ENCODE measurements at regions not wholly inside any gene's neighbourhood (a gene's known extent, or its start where the extent isn't known, plus 50 kb on each side); places are given as distances from the start of the nearest gene placed in this dataset.

DNA sequence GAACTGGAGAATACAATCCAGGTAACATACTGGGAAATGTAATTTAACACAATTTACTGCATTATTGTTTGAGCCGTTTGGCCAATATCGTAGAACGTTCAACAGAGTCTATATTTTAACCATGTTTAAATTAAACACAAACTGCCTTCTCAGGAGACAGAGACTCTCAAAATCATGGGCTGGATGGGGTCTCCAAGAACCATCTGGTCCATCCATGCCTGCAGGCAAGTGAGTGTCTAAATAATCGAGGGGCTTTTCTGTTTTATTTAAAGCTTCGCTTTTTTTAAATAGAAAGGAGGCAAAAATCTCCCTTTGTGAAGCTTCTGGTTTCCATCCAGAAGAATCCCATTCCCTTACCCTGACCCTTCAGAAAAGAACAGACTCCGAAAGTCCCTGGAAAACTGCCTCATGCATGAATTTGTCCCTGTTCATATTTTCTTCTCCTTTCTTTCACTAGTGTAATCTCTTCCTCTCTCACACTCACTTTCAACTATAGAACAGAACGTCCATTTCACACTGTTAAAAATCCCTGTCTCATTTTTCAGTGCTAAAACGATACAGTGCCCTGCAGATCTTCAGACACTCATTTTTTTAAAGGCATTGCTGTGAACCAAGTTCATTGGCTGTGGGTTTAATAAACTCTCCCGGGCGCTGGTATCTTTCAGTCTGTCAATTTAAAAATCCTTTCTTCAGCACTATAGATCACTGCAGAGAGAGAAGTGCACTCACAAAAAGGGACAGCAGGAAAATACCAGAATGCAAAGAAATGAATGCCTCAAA, 111.4 kb upstream of the TOM1L1 start (continued):
- TF ChIP-seq, protein P1, sequence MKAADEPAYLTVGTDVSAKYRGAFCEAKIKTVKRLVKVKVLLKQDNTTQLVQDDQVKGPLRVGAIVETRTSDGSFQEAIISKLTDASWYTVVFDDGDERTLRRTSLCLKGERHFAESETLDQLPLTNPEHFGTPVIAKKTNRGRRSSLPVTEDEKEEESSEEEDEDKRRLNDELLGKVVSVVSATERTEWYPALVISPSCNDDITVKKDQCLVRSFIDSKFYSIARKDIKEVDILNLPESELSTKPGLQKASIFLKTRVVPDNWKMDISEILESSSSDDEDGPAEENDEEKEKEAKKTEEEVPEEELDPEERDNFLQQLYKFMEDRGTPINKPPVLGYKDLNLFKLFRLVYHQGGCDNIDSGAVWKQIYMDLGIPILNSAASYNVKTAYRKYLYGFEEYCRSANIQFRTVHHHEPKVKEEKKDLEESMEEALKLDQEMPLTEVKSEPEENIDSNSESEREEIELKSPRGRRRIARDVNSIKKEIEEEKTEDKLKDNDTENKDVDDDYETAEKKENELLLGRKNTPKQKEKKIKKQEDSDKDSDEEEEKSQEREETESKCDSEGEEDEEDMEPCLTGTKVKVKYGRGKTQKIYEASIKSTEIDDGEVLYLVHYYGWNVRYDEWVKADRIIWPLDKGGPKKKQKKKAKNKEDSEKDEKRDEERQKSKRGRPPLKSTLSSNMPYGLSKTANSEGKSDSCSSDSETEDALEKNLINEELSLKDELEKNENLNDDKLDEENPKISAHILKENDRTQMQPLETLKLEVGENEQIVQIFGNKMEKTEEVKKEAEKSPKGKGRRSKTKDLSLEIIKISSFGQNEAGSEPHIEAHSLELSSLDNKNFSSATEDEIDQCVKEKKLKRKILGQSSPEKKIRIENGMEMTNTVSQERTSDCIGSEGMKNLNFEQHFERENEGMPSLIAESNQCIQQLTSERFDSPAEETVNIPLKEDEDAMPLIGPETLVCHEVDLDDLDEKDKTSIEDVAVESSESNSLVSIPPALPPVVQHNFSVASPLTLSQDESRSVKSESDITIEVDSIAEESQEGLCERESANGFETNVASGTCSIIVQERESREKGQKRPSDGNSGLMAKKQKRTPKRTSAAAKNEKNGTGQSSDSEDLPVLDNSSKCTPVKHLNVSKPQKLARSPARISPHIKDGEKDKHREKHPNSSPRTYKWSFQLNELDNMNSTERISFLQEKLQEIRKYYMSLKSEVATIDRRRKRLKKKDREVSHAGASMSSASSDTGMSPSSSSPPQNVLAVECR (CRISPR knock-in tag; IDR thresholded peaks at IDR 0.05; ENCODE audit: borderline replicate concordance): no peak
- TF ChIP-seq CBX5 (CRISPR knock-in tag; IDR thresholded peaks at IDR 0.05; ENCODE audit: borderline replicate concordance): no peak
- no peak for TF ChIP-seq KDM3A (CRISPR knock-in tag; IDR thresholded peaks at IDR 0.05; ENCODE audit: low read depth)
- no peak for TF ChIP-seq ZKSCAN8 (CRISPR knock-in tag; IDR thresholded peaks at IDR 0.05; ENCODE audit: borderline replicate concordance)
- TF ChIP-seq SCMH1 (CRISPR knock-in tag; IDR thresholded peaks at IDR 0.05; ENCODE audit: borderline replicate concordance): no peak

DNA sequence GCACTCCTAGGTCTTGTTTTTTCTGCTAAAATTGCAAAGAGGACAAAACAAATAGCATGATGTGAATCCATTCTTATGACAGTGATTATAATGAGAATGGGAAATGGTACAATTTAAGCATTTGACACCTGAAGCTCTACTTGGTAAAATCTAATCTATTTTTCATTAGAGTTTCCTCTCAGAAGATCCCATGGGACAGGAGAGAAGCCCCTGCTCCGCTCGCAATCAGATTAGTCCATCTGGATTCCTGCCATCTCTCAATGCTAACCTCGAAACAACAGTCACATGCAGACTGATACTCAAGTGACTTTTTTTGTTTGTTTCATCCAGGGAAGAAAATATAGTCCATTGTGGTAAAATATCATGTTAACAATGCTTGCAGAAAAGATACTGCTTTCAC, 107.4 kb upstream of the TOM1L1 start:
- intact Hi-C loops (cut with micrococcal nuclease; ENCODE audit: unreplicated experiment) (no loop called here), in situ Hi-C loops (cut with HindIII; ENCODE audit: extremely low pct_ligation_motif_present, low pct_unique_long_range_greater_than_20kb) (no loop called here)
- BruUV-seq (replicated peaks): no TSS peak
- Histone ChIP-seq H3K4me3 (replicated peaks in 1 of 3; ENCODE audit: insufficient read depth in 1 of 3, low read depth in 2 of 3, low read length in 3 of 3) (no peak overlapping the region), H3K36me3 (replicated peaks in 1 of 2; ENCODE audit: control insufficient read depth in 1 of 2, insufficient read depth in 2 of 2, low read length in 2 of 2) (no peaks in the 10 kb centered on the region), H3K4me2 (ENCODE audit: low read depth, low read length) (no peak overlapping the region), H3K4me1 (ENCODE audit: insufficient read depth, low read length) (no peaks in the 10 kb centered on the region), H4K20me1 (ENCODE audit: insufficient read depth, low read length) (no peaks in the 10 kb centered on the region), H3K9me3 (ENCODE audit: low read length) (no peaks in the 10 kb centered on the region), H2AFZ (ENCODE audit: low read length) (no peak overlapping the region), H3K27me3 (ENCODE audit: control insufficient read depth in 1 of 2, insufficient read depth in 2 of 2, low read length in 2 of 2) (no peaks in the 10 kb centered on the region), H3K27ac (ENCODE audit: extremely low read length, insufficient read depth, low read length) (no peak overlapping the region), H3K9ac (ENCODE audit: insufficient read depth, low read depth, low read length) (no peak overlapping the region), H3K79me2 (ENCODE audit: insufficient read depth, low read length) (no peaks in the 10 kb centered on the region)
- TF ChIP-seq, protein P2, sequence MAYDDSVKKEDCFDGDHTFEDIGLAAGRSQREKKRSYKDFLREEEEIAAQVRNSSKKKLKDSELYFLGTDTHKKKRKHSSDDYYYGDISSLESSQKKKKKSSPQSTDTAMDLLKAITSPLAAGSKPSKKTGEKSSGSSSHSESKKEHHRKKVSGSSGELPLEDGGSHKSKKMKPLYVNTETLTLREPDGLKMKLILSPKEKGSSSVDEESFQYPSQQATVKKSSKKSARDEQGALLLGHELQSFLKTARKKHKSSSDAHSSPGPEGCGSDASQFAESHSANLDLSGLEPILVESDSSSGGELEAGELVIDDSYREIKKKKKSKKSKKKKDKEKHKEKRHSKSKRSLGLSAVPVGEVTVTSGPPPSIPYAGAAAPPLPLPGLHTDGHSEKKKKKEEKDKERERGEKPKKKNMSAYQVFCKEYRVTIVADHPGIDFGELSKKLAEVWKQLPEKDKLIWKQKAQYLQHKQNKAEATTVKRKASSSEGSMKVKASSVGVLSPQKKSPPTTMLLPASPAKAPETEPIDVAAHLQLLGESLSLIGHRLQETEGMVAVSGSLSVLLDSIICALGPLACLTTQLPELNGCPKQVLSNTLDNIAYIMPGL (CRISPR knock-in tag; IDR thresholded peaks at IDR 0.05; ENCODE audit: borderline replicate concordance in 1 of 2, low read depth in 1 of 2): no peak
- no peak for TF ChIP-seq TCF7L2 (IDR thresholded peaks at IDR 0.05; ENCODE audit: low read depth, low read length)
- ATAC-seq: no peak
- ChIA-PET CTCF (ENCODE audit: low intra/inter-chr PET ratio, low total read pairs) (no interaction called here), POLR2A (no interaction called here)
- no peak for DNase-seq (ENCODE audit: low spot score)
- no peak for FAIRE-seq
- 46% methylated on average over 3 of the region's 3 CpGs for WGBS (ENCODE audit: low lambda C conversion rate)
